ENCODE measurements at regions not wholly inside any gene's neighbourhood (a gene's known extent, or its start where the extent isn't known, plus 50 kb on each side); places are given as distances from the start of the nearest gene placed in this dataset.

GRCh38 chr5:90142541-90142940 is 267.0 kb downstream of the CETN3 start:
- H3K27me3 ChIP-seq, result no peaks in the 10 kb centered on the region
- no peaks in the 10 kb centered on the region for H3K36me3 ChIP-seq
- TF ChIP-seq POLR2AphosphoS5 (IDR thresholded peaks at IDR 0.05) (no peak), EP300 (IDR thresholded peaks at IDR 0.05; ENCODE audit: low read depth) (no peak), POLR2A (IDR thresholded peaks at IDR 0.05) (no peak), CTCF (IDR thresholded peaks at IDR 0.05) (no peak)
- no peak for DNase-seq
- no peak overlapping the region for H3K4me3 ChIP-seq
- H3K27ac ChIP-seq, result no peak overlapping the region
- no peaks in the 10 kb centered on the region for H3K9me3 ChIP-seq
- in situ Hi-C loops (cut with MboI; ENCODE audit: low pct_ligation_motif_present in 1 of 4, low pct_unique_long_range_greater_than_20kb in 1 of 4, low sequenced_read_pairs in 3 of 4) (no loop called here), intact Hi-C loops (cut with DNase I; ENCODE audit: low total_unique reads) (no loop called here)
- 75 to 100% methylated on average over 1 of the region's 1 CpG for WGBS, 2 donors (ENCODE audit: low coverage in 1 of 2)
- no peaks in the 10 kb centered on the region for H3K4me1 ChIP-seq

- Histone ChIP-seq H3K4me1 (no peaks in the 10 kb centered on the region), H3K27ac (no peak overlapping the region), H3K9me3 (no peaks in the 10 kb centered on the region), H3K4me3 (no peak overlapping the region), H3K36me3 (no peaks in the 10 kb centered on the region), H3K27me3 (no peaks in the 10 kb centered on the region)
- intact Hi-C loops (cut with DNase I; ENCODE audit: low total_unique reads) (no loop called here), in situ Hi-C loops (cut with MboI; ENCODE audit: low pct_ligation_motif_present in 1 of 4, low pct_unique_long_range_greater_than_20kb in 1 of 4, low sequenced_read_pairs in 3 of 4) (no loop called here)
- DNase-seq, result no peak
- 94 to 100% methylated on average over 2 to 3 of the region's 3 CpGs for WGBS, 2 donors (ENCODE audit: low coverage in 1 of 2)
- TF ChIP-seq CTCF (IDR thresholded peaks at IDR 0.05), result no peak
These were observed 267.6 kb downstream of the CETN3 start for GRCh38 chr5:90141984-90142383.

GRCh38 chr5:90136952-90137528 is 272.5 kb downstream of the CETN3 start:
- no peak overlapping the region for H3K27ac ChIP-seq
- no peak for TF ChIP-seq POLR2A (IDR thresholded peaks at IDR 0.05)
- no peak for TF ChIP-seq EP300 (IDR thresholded peaks at IDR 0.05; ENCODE audit: low read depth)
- no peak for TF ChIP-seq POLR2AphosphoS5 (IDR thresholded peaks at IDR 0.05)
- TF ChIP-seq CTCF (IDR thresholded peaks at IDR 0.05), result no peak
- H3K4me3 ChIP-seq, result no peak overlapping the region
- in situ Hi-C loops (cut with MboI; ENCODE audit: low pct_ligation_motif_present in 1 of 4, low pct_unique_long_range_greater_than_20kb in 1 of 4, low sequenced_read_pairs in 3 of 4), result loop anchor here in 1 of 4 donors (10.0 kb wide), 1 partner anchor 128 kb away; no protein-coding TSS in a partner anchor
- peaks cover 0 to 3% (median 0%) of the 10 kb centered on the region in 4 donors for H3K4me1 ChIP-seq
- no peaks in the 10 kb centered on the region for H3K27me3 ChIP-seq
- WGBS, 2 donors (ENCODE audit: low coverage in 1 of 2), result 78% methylated on average over 7 of the region's 10 CpGs; no CpG with 5 or more reads in 1 of the 2 donors
- no peaks in the 10 kb centered on the region for H3K9me3 ChIP-seq
- H3K36me3 ChIP-seq, result no peaks in the 10 kb centered on the region
- intact Hi-C loops (cut with DNase I; ENCODE audit: low total_unique reads), result no loop called here
- no peak for DNase-seq

GRCh38 chr5:90135779-90136378 is 273.7 kb downstream of the CETN3 start:
- H3K4me3 ChIP-seq, result no peak overlapping the region
- no peaks in the 10 kb centered on the region for H3K27me3 ChIP-seq
- intact Hi-C loops (cut with DNase I; ENCODE audit: low total_unique reads) (no loop called here), in situ Hi-C loops (cut with MboI; ENCODE audit: low pct_ligation_motif_present in 1 of 4, low pct_unique_long_range_greater_than_20kb in 1 of 4, low sequenced_read_pairs in 3 of 4) (loop anchor here in 1 of 4 donors (10.0 kb wide), 1 partner anchor 129 kb away; no protein-coding TSS in a partner anchor)
- H3K36me3 ChIP-seq, result no peaks in the 10 kb centered on the region
- TF ChIP-seq POLR2AphosphoS5 (IDR thresholded peaks at IDR 0.05) (no peak), CTCF (IDR thresholded peaks at IDR 0.05) (peak; percentile 16 to 66 (median 46)), EP300 (IDR thresholded peaks at IDR 0.05; ENCODE audit: low read depth) (no peak)
- peak overlapping the region in 1 of 4 donors; percentile 35 for H3K27ac ChIP-seq
- 74% methylated on average over 7 of the region's 7 CpGs; no CpG with 5 or more reads in 1 of the 2 donors for WGBS, 2 donors (ENCODE audit: low coverage in 1 of 2)
- no peaks in the 10 kb centered on the region for H3K9me3 ChIP-seq
- DNase-seq, result peak; percentile 33
- peaks cover 0 to 3% (median 0%) of the 10 kb centered on the region in 4 donors for H3K4me1 ChIP-seq
